Liver (tissue), 2 donors: ENCODE measurements at regions not wholly inside any gene's neighbourhood (a gene's known extent, or its start where the extent isn't known, plus 50 kb on each side); places are given as distances from the start of the nearest gene placed in this dataset.

Experiments used
- CTCF ChIP-seq: fragments of 150-350 bp; IDR thresholded peaks from 2 replicates; pipeline ENCODE4 v1.5.1; 2017; ENCODE audit warnings: improper control_type of control experiment, low read depth, low read length; ENCODE audit not compliant: missing input control
- YY1 ChIP-seq: IDR thresholded peaks from 2 replicates; pipeline ENCODE4 v1.6.1; 2016; ENCODE audit warnings: antibody characterized with exemption, mild to moderate bottlenecking
- donor health status: healthy.

DNA sequence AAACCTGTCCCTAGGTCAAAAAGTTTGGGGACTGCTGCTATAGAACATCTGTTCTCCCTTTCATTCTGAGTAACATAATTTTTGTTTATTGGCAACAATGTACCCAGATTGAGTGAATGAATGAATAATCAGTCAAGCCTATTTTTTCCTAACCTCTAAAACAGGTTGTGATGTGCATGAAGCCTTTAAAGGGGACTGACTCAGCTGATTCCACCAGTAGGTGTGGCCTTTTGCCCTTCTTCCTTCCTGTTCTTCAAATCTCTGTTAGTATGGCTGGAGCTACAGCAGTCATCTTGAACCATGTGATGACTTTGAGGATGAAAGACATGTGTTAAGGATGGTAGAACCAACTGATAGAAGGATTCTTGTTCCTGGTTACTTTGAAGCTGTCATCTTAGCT, 476.1 kb downstream of the NUF2 start:
- TF ChIP-seq CTCF (no peak), YY1 (no peak)
